ENCODE measurements at regions not wholly inside any gene's neighbourhood (a gene's known extent, or its start where the extent isn't known, plus 50 kb on each side); places are given as distances from the start of the nearest gene placed in this dataset.

- TF ChIP-seq GABPA (IDR thresholded peaks at IDR 0.05 in 1 of 2, conservative IDR thresholded peaks at IDR 0.05 in 1 of 2): no peak
- TF ChIP-seq CTCF (IDR thresholded peaks at IDR 0.05; ENCODE audit: low read depth, low read length, missing input control): no peak
- TF ChIP-seq SP1 (IDR thresholded peaks at IDR 0.05): no peak
- no peak for TF ChIP-seq MAX (IDR thresholded peaks at IDR 0.05)
- TF ChIP-seq EGR1 (IDR thresholded peaks at IDR 0.05; ENCODE audit: low read depth in 2 of 2): no peak
- no peak for TF ChIP-seq YY1 (IDR thresholded peaks at IDR 0.05)
- TF ChIP-seq JUND (IDR thresholded peaks at IDR 0.05): no peak
- no peak for TF ChIP-seq ATF3 (IDR thresholded peaks at IDR 0.05)
Observed at GRCh38 chr2:114083717-114084387, 194.0 kb downstream of the ACTR3 start.

Measured in liver (tissue), 3 donors.